Lower leg skin (tissue), 3 donors: ENCODE measurements at regions not wholly inside any gene's neighbourhood (a gene's known extent, or its start where the extent isn't known, plus 50 kb on each side); places are given as distances from the start of the nearest gene placed in this dataset.
"Not testable (repeated sequence)": the region's sequence is repeated elsewhere in the genome, so short reads cannot be mapped to it uniquely, and the experiment has no call there.

Experiments
- CTCF ChIP-seq, 3 donors: fragments of 450-650 bp; IDR thresholded peaks; one replicate each; pipeline ENCODE4 v1.5.1; 2016; ENCODE audit warnings: antibody characterized with exemption in 3 of 3, mild to moderate bottlenecking in 3 of 3, moderate library complexity in 2 of 3
- POLR2A ChIP-seq, 2 donors: fragments of 450-650 bp; IDR thresholded peaks; one replicate each; pipeline ENCODE4 v1.6.1; 2016 to 2017; ENCODE audit warnings: antibody characterized with exemption in 2 of 2, mild to moderate bottlenecking in 1 of 2, moderate library complexity in 1 of 2

GRCh38 chr6:76876430-76876829, 586.9 kb downstream of the HTR1B start:
- not testable (repeated sequence) for TF ChIP-seq POLR2A, CTCF (IDR thresholded peaks at IDR 0.05)
